Thyroid gland (tissue), 4 donors: ENCODE measurements at regions not wholly inside any gene's neighbourhood (a gene's known extent, or its start where the extent isn't known, plus 50 kb on each side); places are given as distances from the start of the nearest gene placed in this dataset.

Source experiments
- DNase-seq, 2 donors: peaks; one replicate each; pipeline ENCODE4 v3.0.0-alpha.2; 2019
- H3K27ac ChIP-seq, 3 donors: fragments of 200-600 bp; sonication (generic); 1 replicate in 2 of 3; 2 replicates in 1 of 3; pipeline ENCODE4 v1.5.1; 2016 to 2019; ENCODE audit warnings: mild to moderate bottlenecking in 1 of 3, moderate library complexity in 1 of 3
- H3K27me3 ChIP-seq: fragments of 200-600 bp; sonication (generic); one replicate; pipeline ENCODE4 v1.5.1; 2019
- H3K36me3 ChIP-seq, 2 donors: fragments of 200-600 bp; sonication (generic); one replicate each; pipeline ENCODE4 v1.5.1; 2016 to 2019
- H3K4me1 ChIP-seq, 2 donors: fragments of 200-600 bp; sonication (generic); one replicate each; pipeline ENCODE4 v1.5.1; 2017 to 2019
- H3K4me3 ChIP-seq, 3 donors: fragments of 200-600 bp; sonication (generic); replicated peaks in 1 of 3; 1 replicate in 2 of 3; 2 replicates in 1 of 3; pipeline ENCODE4 v1.5.1; 2016; ENCODE audit warnings: mild to moderate bottlenecking in 1 of 3
- H3K9me3 ChIP-seq: fragments of 200-600 bp; sonication (generic); one replicate; pipeline ENCODE4 v1.5.1; 2017
- CTCF ChIP-seq, 6 experiments: fragments of 200-600 bp in 3 of 6; fragments of 450-650 bp in 3 of 6; sonication (generic) in 3 of 6; IDR thresholded peaks; one replicate each; pipeline ENCODE4 v1.5.1; 2016 to 2019; ENCODE audit warnings: antibody characterized with exemption in 6 of 6, mild to moderate bottlenecking in 2 of 6, inconsistent platforms in 1 of 6, moderate library complexity in 1 of 6
- POLR2A ChIP-seq, 2 donors: fragments of 450-650 bp; IDR thresholded peaks; one replicate each; pipeline ENCODE4 v1.6.1; 2017; ENCODE audit warnings: antibody characterized with exemption in 2 of 2, mild to moderate bottlenecking in 2 of 2, moderate library complexity in 1 of 2
- WGBS, 2 donors: methylation state at CpG; one replicate each; pipeline ENCODE4 v1.1.5; 2017; 5-methylcytosine and 5-hydroxymethylcytosine counted together
- intact Hi-C: fragments of 100-400 bp; cut with DNase I; formaldehyde crosslinking; loops from one replicate; pipeline ENCODE4 v1.15.1; 2023

DNA sequence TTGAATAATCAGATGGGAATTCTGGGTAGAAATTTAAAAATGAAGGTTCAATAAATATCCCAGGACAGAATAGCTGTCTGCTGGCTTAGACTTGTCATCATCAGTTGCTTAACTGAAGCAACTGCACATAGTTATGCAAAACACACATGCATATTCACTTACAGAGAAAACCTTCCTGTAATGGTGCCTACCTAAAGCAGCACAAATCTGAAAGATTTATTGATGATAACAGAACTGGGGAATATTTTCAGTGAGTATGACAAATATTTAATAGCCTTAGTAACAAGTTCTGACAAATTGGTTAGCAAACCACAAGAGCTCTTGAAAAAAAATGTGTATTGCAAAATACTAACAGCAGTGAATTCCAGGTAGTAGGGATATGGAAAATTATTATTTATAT, 606.8 kb upstream of the BOD1L1 start:
- DNase-seq: no peak
- Histone ChIP-seq H3K4me3 (no peak overlapping the region), H3K27ac (no peak overlapping the region), H3K9me3 (no peaks in the 10 kb centered on the region), H3K27me3 (no peaks in the 10 kb centered on the region), H3K36me3 (no peaks in the 10 kb centered on the region), H3K4me1 (no peaks in the 10 kb centered on the region)
- intact Hi-C loops: no loop called here
- TF ChIP-seq POLR2A (IDR thresholded peaks at IDR 0.05) (no peak), CTCF (IDR thresholded peaks at IDR 0.05) (no peak)

GRCh38 chr4:14236359-14236758, 608.8 kb upstream of the BOD1L1 start:
- Histone ChIP-seq H3K27ac (no peak overlapping the region), H3K27me3 (no peaks in the 10 kb centered on the region), H3K4me1 (no peaks in the 10 kb centered on the region), H3K36me3 (no peaks in the 10 kb centered on the region), H3K4me3 (no peak overlapping the region), H3K9me3 (no peaks in the 10 kb centered on the region)
- intact Hi-C loops: no loop called here
- WGBS, 2 donors: 72 to 79% methylated on average over 2 of the region's 2 CpGs
- DNase-seq: no peak
- TF ChIP-seq POLR2A (IDR thresholded peaks at IDR 0.05) (no peak), CTCF (IDR thresholded peaks at IDR 0.05) (no peak)

- no peak overlapping the region for H3K27ac ChIP-seq
- H3K4me3 ChIP-seq: no peak overlapping the region
- 82 to 85% methylated on average over 2 of the region's 2 CpGs for WGBS, 2 donors
- intact Hi-C loops: no loop called here
- TF ChIP-seq POLR2A (IDR thresholded peaks at IDR 0.05): no peak
- TF ChIP-seq CTCF (IDR thresholded peaks at IDR 0.05): no peak
- no peaks in the 10 kb centered on the region for H3K27me3 ChIP-seq
- H3K36me3 ChIP-seq: no peaks in the 10 kb centered on the region
- no peak for DNase-seq
- no peaks in the 10 kb centered on the region for H3K4me1 ChIP-seq
- H3K9me3 ChIP-seq: no peaks in the 10 kb centered on the region
Measured at GRCh38 chr4:14237911-14238310, 610.4 kb upstream of the BOD1L1 start.

- TF ChIP-seq POLR2A (IDR thresholded peaks at IDR 0.05) (no peak), CTCF (IDR thresholded peaks at IDR 0.05) (no peak)
- Histone ChIP-seq H3K27me3 (no peaks in the 10 kb centered on the region), H3K9me3 (no peaks in the 10 kb centered on the region), H3K4me1 (no peaks in the 10 kb centered on the region), H3K36me3 (no peaks in the 10 kb centered on the region), H3K4me3 (no peak overlapping the region), H3K27ac (no peak overlapping the region)
- intact Hi-C loops: no loop called here
- no peak for DNase-seq
- 70 to 88% methylated on average over 3 of the region's 3 CpGs for WGBS, 2 donors
Measured at GRCh38 chr4:14241574-14241973, 614.0 kb upstream of the BOD1L1 start.

- TF ChIP-seq CTCF (IDR thresholded peaks at IDR 0.05): no peak
- TF ChIP-seq POLR2A (IDR thresholded peaks at IDR 0.05): no peak
- no peak for DNase-seq
- Histone ChIP-seq H3K4me3 (no peak overlapping the region), H3K4me1 (no peaks in the 10 kb centered on the region), H3K27me3 (no peaks in the 10 kb centered on the region), H3K9me3 (no peaks in the 10 kb centered on the region), H3K27ac (no peak overlapping the region), H3K36me3 (no peaks in the 10 kb centered on the region)
- 57 to 66% methylated on average over 3 of the region's 3 CpGs for WGBS, 2 donors
- intact Hi-C loops: no loop called here
Measured at GRCh38 chr4:14247767-14248166, 620.2 kb upstream of the BOD1L1 start.
